Heart left ventricle (tissue), 16 donors: ENCODE measurements at regions not wholly inside any gene's neighbourhood (a gene's known extent, or its start where the extent isn't known, plus 50 kb on each side); places are given as distances from the start of the nearest gene placed in this dataset.
"Not testable (repeated sequence)": the region's sequence is repeated elsewhere in the genome, so short reads cannot be mapped to it uniquely, and the experiment has no call there.

Experiments used
- ATAC-seq, 4 donors: fragments of 200-7000 bp; cut with Tn5 transposase; one replicate each; pipeline ENCODE4 v1.9.1; 2020 to 2022; ENCODE audit warnings: moderate library complexity in 4 of 4, mild to moderate bottlenecking in 3 of 4, moderate number of reproducible peaks in 1 of 4
- DNase-seq, 5 donors: peaks; one replicate each; pipeline ENCODE4 v3.0.0-alpha.2; 2020
- H3K27ac ChIP-seq, 12 donors: fragments of 200-600 bp; sonication (generic) in 4 of 12; one replicate each; pipeline versions ENCODE4 v1.5.0 to v1.8.0; 2016 to 2022; ENCODE audit warnings: mild to moderate bottlenecking in 2 of 12
- H3K27me3 ChIP-seq, 9 donors: fragments of 200-600 bp; sonication (generic) in 2 of 9; one replicate each; pipeline versions ENCODE4 v1.5.1 to v1.8.0; 2016 to 2022; ENCODE audit warnings: mild to moderate bottlenecking in 3 of 9
- H3K36me3 ChIP-seq, 9 donors: fragments of 200-600 bp; sonication (generic) in 2 of 9; one replicate each; pipeline versions ENCODE4 v1.5.0 to v1.8.0; 2018 to 2022; ENCODE audit warnings: mild to moderate bottlenecking in 2 of 9
- H3K4me1 ChIP-seq, 12 donors: fragments of 200-600 bp; sonication (generic) in 4 of 12; one replicate each; pipeline versions ENCODE4 v1.5.0 to v1.8.0; 2016 to 2022; ENCODE audit warnings: mild to moderate bottlenecking in 3 of 12
- H3K4me3 ChIP-seq, 12 donors: fragments of 200-600 bp; sonication (generic) in 4 of 12; one replicate each; pipeline versions ENCODE4 v1.5.0 to v1.8.0; 2017 to 2022; ENCODE audit warnings: mild to moderate bottlenecking in 9 of 12, moderate library complexity in 4 of 12
- H3K9me3 ChIP-seq, 12 donors: fragments of 200-600 bp; sonication (generic) in 4 of 12; one replicate each; pipeline versions ENCODE4 v1.5.0 to v1.8.0; 2016 to 2022; ENCODE audit warnings: mild to moderate bottlenecking in 1 of 12
- CTCF ChIP-seq, 12 donors: fragments of 200-600 bp; sonication (generic) in 4 of 12; IDR thresholded peaks; one replicate each; pipeline versions ENCODE4 v1.5.0 to v1.8.0; 2018 to 2022; ENCODE audit warnings: antibody characterized with exemption in 12 of 12, mild to moderate bottlenecking in 5 of 12
- POLR2A ChIP-seq, 2 donors: fragments of 450-650 bp; IDR thresholded peaks; one replicate each; pipeline ENCODE4 v1.6.1; 2017; ENCODE audit warnings: antibody characterized with exemption in 2 of 2, mild to moderate bottlenecking in 2 of 2, moderate library complexity in 2 of 2
- WGBS, 4 donors: extraction: QIAGEN DNeasy Blood & Tissue Kit in 2 of 4; methylation state at CpG; one replicate each; pipeline versions ENCODE4 v1.1.5 to v1.1.7; 2013 to 2018; 5-methylcytosine and 5-hydroxymethylcytosine counted together
- intact Hi-C, 10 donors: fragments of 100-400 bp; cut with DNase I; formaldehyde crosslinking; loops; one replicate each; pipeline versions ENCODE4 v1.11.1 to v1.14.2; 2022
- donor health status: ischemic (EF 13 %, LVEDD 7.1; RV severe dilation, severe dysfunction).
- donor health status: healthy with polysubstance abuse.
- donor health status: DM: no; HTN: yes; CAD: no.
- donor health status: DM: no; HTN: no; CAD: no.
- donor health status: ischemic (EF 25% LVEDD 6.9; RV normal size, moderate dysfunction).
- donor health status: ischemic (EF 25% LVEDD 5.7; RV mildly dilated, moderate dysfunction).
- donor health status: healthy.
- donor health status: DM: yes; HTN: yes; CAD: no.
- donor health status: ischemic (EF 35%, LVEDD 5.7; RV mildly dilated, moderate dysfunction).
- donor health status: nonischemic (EF 11% LVEDD 7.7; RV severe dilation, severe dysfunction).
- donor health status: DM: yes; HTN: yes; CAD: no.
- donor health status: PGD.
- donor health status: ischemic (EF 29% LVEDD 5.4; RV normal size, mild dysfunction).
- donor health status: nonischemic (EF 23%, LVEDD 6.1; RV moderate dilation, normal function).

GRCh38 chrX:28177202-28177601, 196.0 kb upstream of the DCAF8L1 start:
- WGBS, 4 donors: 19 to 44% (median 32%) methylated on average over 4 of the region's 4 CpGs
- DNase-seq: no peak
- Histone ChIP-seq H3K36me3 (no peaks in the 10 kb centered on the region), H3K4me3 (no peak overlapping the region), H3K27ac (no peak overlapping the region), H3K27me3 (no peaks in the 10 kb centered on the region), H3K4me1 (no peaks in the 10 kb centered on the region), H3K9me3 (no peaks in the 10 kb centered on the region)
- peak in 1 of 12 donors; percentile 12 for TF ChIP-seq CTCF (IDR thresholded peaks at IDR 0.05)
- no peak for TF ChIP-seq POLR2A (IDR thresholded peaks at IDR 0.05)
- no peak for ATAC-seq
- intact Hi-C loops: no loop called here

GRCh38 chrX:28170713-28171112, 189.5 kb upstream of the DCAF8L1 start:
- TF ChIP-seq CTCF (IDR thresholded peaks at IDR 0.05) (no peak), POLR2A (IDR thresholded peaks at IDR 0.05) (no peak)
- intact Hi-C loops: no loop called here
- 66 to 96% (median 86%) methylated on average over 2 of the region's 2 CpGs for WGBS, 4 donors

GRCh38 chrX:28158019-28158777, 176.9 kb upstream of the DCAF8L1 start:
- 49 to 67% (median 62%) methylated on average over 9 of the region's 9 CpGs for WGBS, 4 donors
- no peaks in the 10 kb centered on the region for H3K36me3 ChIP-seq
- no peaks in the 10 kb centered on the region for H3K27me3 ChIP-seq
- TF ChIP-seq POLR2A (IDR thresholded peaks at IDR 0.05): no peak
- no peak for TF ChIP-seq CTCF (IDR thresholded peaks at IDR 0.05)
- DNase-seq (no peak), ATAC-seq (no peak)
- intact Hi-C loops: no loop called here
- H3K4me3 ChIP-seq: no peak overlapping the region
- H3K4me1 ChIP-seq: no peaks in the 10 kb centered on the region
- no peaks in the 10 kb centered on the region for H3K9me3 ChIP-seq
- H3K27ac ChIP-seq: no peak overlapping the region

More at GRCh38 chrX:28170713-28171112, 189.5 kb upstream of the DCAF8L1 start:
- no peaks in the 10 kb centered on the region for H3K9me3 ChIP-seq
- ATAC-seq: no peak
- H3K27me3 ChIP-seq: no peaks in the 10 kb centered on the region
- DNase-seq: no peak
- H3K4me1 ChIP-seq: no peaks in the 10 kb centered on the region
- H3K36me3 ChIP-seq: no peaks in the 10 kb centered on the region
- no peak overlapping the region for H3K4me3 ChIP-seq
- no peak overlapping the region for H3K27ac ChIP-seq

GRCh38 chrX:28152263-28152662, 171.0 kb upstream of the DCAF8L1 start:
- H3K4me3 ChIP-seq, H3K4me1 ChIP-seq, H3K27me3 ChIP-seq, ATAC-seq, H3K9me3 ChIP-seq, H3K27ac ChIP-seq, intact Hi-C loops, DNase-seq, H3K36me3 ChIP-seq: not testable (repeated sequence)
- WGBS, 4 donors: 72 to 89% (median 82%) methylated on average over 9 of the region's 9 CpGs
